ENCODE measurements at regions not wholly inside any gene's neighbourhood (a gene's known extent, or its start where the extent isn't known, plus 50 kb on each side); places are given as distances from the start of the nearest gene placed in this dataset.

DNA sequence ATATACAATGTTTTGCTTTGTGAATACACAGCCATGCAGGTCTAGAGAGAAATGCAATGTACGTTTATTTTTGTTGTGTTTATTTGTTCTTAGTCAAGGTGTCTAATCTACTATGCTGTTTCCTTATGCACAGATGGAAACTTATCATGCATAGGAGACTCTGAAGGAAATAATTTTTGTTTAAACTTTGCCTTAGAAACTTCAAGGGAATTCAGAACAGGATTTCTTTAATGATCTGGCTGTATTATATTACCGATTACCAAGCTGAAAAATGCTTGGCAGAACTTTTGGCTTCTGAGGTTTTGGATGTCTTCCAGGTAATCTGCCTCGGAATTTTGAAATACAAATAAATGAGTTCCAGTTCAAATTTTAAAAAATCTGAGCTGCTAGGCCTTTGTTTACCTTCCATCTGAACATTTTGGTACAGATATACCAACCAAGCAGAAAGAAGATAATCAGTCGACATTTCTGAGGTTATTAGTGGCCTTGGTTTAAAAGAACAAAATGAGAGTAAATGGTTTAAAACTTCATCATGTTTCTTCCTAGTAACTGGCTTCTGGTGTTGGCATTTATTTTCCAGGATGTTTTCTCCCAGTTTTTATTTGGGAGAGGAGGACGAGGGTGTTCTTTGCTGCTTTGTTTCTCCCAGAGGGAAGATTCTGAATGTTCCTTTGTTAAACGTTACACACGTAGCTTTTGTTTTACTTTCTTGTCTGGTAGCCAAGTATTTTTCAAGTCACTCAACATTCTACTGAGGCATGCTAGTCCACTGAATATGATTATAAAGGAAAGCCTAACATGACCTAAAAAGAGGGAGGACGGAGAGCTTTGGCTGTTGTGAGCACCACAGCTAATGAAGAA lies 421.8 kb upstream of the TBL1XR1 start:
- BruUV-seq (replicated peaks) = no TSS peak
- H3K4me3 Mint-ChIP-seq (ENCODE audit: unreplicated experiment) = peak overlapping the region; percentile 31
- no peak for TF ChIP-seq CTCF (IDR thresholded peaks at IDR 0.05; ENCODE audit: unreplicated experiment)
- H3K27ac Mint-ChIP-seq (ENCODE audit: low read depth, unreplicated experiment) = peak overlapping the region; percentile 91
- H3K27me3 Mint-ChIP-seq (ENCODE audit: insufficient read depth, unreplicated experiment) = no peaks in the 10 kb centered on the region
- peak; percentile 72 for DNase-seq (ENCODE audit: unreplicated experiment)
- peaks cover 35% of the 10 kb centered on the region for H3K4me1 Mint-ChIP-seq (ENCODE audit: insufficient read depth, unreplicated experiment)
- intact Hi-C loops (cut with micrococcal nuclease) = no loop called here
- peaks cover 12% of the 10 kb centered on the region for H3K36me3 Mint-ChIP-seq (ENCODE audit: insufficient read depth, unreplicated experiment)
- CTCF ChIA-PET = interaction anchor here (0.5 to 1.4 kb wide), 5 partner anchors 8 to 193 kb away, joined by 3 to 6 read pairs (median 3); no protein-coding TSS in a partner anchor
- POLR2A ChIA-PET = interaction anchor here (0.6 to 1.3 kb wide), 11 partner anchors 11 to 618 kb away, joined by 3 to 7 read pairs (median 3); no protein-coding TSS in a partner anchor
- no peaks in the 10 kb centered on the region for H3K9me3 Mint-ChIP-seq (ENCODE audit: unreplicated experiment)

GRCh38 chr3:177620073-177620472 lies 422.8 kb upstream of the TBL1XR1 start:
- POLR2A ChIA-PET = interaction anchor here (0.6 to 1.0 kb wide), 3 partner anchors 12 to 549 kb away, joined by 3 read pairs; no protein-coding TSS in a partner anchor
- intact Hi-C loops (cut with micrococcal nuclease) = no loop called here
- H3K27me3 Mint-ChIP-seq (ENCODE audit: insufficient read depth, unreplicated experiment) = no peaks in the 10 kb centered on the region
- H3K4me3 Mint-ChIP-seq (ENCODE audit: unreplicated experiment) = no peak overlapping the region
- peaks cover 12% of the 10 kb centered on the region for H3K36me3 Mint-ChIP-seq (ENCODE audit: insufficient read depth, unreplicated experiment)
- TF ChIP-seq CTCF (IDR thresholded peaks at IDR 0.05; ENCODE audit: unreplicated experiment) = no peak
- peak overlapping the region; percentile 91 for H3K27ac Mint-ChIP-seq (ENCODE audit: low read depth, unreplicated experiment)
- CTCF ChIA-PET = interaction anchor here (1.2 kb wide), 2 partner anchors 173 to 192 kb away, joined by 3 read pairs; no protein-coding TSS in a partner anchor
- no peak for DNase-seq (ENCODE audit: unreplicated experiment)
- no TSS peak for BruUV-seq (replicated peaks)
- H3K9me3 Mint-ChIP-seq (ENCODE audit: unreplicated experiment) = no peaks in the 10 kb centered on the region
- peaks cover 28% of the 10 kb centered on the region for H3K4me1 Mint-ChIP-seq (ENCODE audit: insufficient read depth, unreplicated experiment)

GRCh38 chr3:177622520-177622919 lies 425.2 kb upstream of the TBL1XR1 start:
- Mint-ChIP-seq H3K4me1 (ENCODE audit: insufficient read depth, unreplicated experiment) (peaks cover 15% of the 10 kb centered on the region), H3K4me3 (ENCODE audit: unreplicated experiment) (no peak overlapping the region), H3K9me3 (ENCODE audit: unreplicated experiment) (no peaks in the 10 kb centered on the region), H3K27ac (ENCODE audit: low read depth, unreplicated experiment) (no peak overlapping the region), H3K36me3 (ENCODE audit: insufficient read depth, unreplicated experiment) (peaks cover 18% of the 10 kb centered on the region), H3K27me3 (ENCODE audit: insufficient read depth, unreplicated experiment) (no peaks in the 10 kb centered on the region)
- ChIA-PET POLR2A (interaction anchor here (0.6 kb wide), 1 partner anchor 169 kb away, joined by 3 read pairs; no protein-coding TSS in a partner anchor), CTCF (interaction anchor here (0.6 to 1.1 kb wide), 6 partner anchors 9 to 822 kb away, joined by 3 to 4 read pairs (median 3); no protein-coding TSS in a partner anchor)
- no peak for TF ChIP-seq CTCF (IDR thresholded peaks at IDR 0.05; ENCODE audit: unreplicated experiment)
- intact Hi-C loops (cut with micrococcal nuclease) = no loop called here
- DNase-seq (ENCODE audit: unreplicated experiment) = no peak
- BruUV-seq (replicated peaks) = no TSS peak

DNA sequence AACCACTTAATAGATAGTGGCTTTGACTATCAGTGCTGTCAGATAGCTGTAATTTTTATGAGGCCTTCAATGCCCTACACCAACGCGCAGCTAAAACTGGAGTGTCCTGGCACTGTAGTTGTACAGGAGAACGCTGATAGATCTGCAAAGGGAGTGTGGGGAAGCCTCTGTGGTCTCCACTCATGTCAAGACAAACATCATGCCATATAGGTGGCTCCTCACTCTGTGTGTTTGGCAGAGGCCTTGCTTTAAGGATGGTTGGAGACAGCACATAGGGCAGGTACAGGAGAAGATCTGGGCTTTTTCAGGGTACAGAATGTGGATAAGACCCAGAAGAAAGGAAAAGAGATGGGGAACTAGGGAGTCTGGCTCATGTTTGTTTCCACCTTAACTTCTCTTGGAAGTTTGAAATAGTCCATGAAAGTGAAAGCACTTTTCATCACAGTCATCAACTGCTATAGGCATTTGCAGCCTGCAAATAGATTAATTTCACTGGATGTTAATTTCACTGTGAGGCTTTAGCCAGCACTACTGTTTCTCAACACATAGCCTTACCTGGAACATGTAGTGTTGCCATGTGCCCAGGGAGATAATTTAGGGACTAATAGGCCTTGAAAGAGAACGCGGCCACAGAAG lies 425.8 kb upstream of the TBL1XR1 start:
- no TSS peak for BruUV-seq (replicated peaks)
- no peak overlapping the region for H3K4me3 Mint-ChIP-seq (ENCODE audit: unreplicated experiment)
- ChIA-PET POLR2A (interaction anchor here (0.6 to 1.1 kb wide), 2 partner anchors 9 to 170 kb away, joined by 3 read pairs; no protein-coding TSS in a partner anchor), CTCF (interaction anchor here (0.6 to 1.1 kb wide), 5 partner anchors 11 to 822 kb away, joined by 3 to 4 read pairs (median 3); no protein-coding TSS in a partner anchor)
- intact Hi-C loops (cut with micrococcal nuclease) = no loop called here
- TF ChIP-seq CTCF (IDR thresholded peaks at IDR 0.05; ENCODE audit: unreplicated experiment) = no peak
- no peak for DNase-seq (ENCODE audit: unreplicated experiment)
- peaks cover 18% of the 10 kb centered on the region for H3K36me3 Mint-ChIP-seq (ENCODE audit: insufficient read depth, unreplicated experiment)
- no peaks in the 10 kb centered on the region for H3K27me3 Mint-ChIP-seq (ENCODE audit: insufficient read depth, unreplicated experiment)
- no peak overlapping the region for H3K27ac Mint-ChIP-seq (ENCODE audit: low read depth, unreplicated experiment)
- H3K9me3 Mint-ChIP-seq (ENCODE audit: unreplicated experiment) = no peaks in the 10 kb centered on the region
- H3K4me1 Mint-ChIP-seq (ENCODE audit: insufficient read depth, unreplicated experiment) = peaks cover 15% of the 10 kb centered on the region
